WTC11 (cell line): ENCODE measurements at regions not wholly inside any gene's neighbourhood (a gene's known extent, or its start where the extent isn't known, plus 50 kb on each side); places are given as distances from the start of the nearest gene placed in this dataset.

Experiments used
- CREB1 ChIP-seq: sonication (generic); formaldehyde crosslinking; IDR thresholded peaks from 2 replicates; pipeline ENCODE4 v1.8.0; 2023; ENCODE audit warnings: mild to moderate bottlenecking, missing genetic modification reagents
- SOX15 ChIP-seq: fragments of 250-450 bp; sonication (Bioruptor Pico); IDR thresholded peaks from 2 replicates; pipeline ENCODE4 v1.9.0; 2021; ENCODE audit warnings: mild to moderate bottlenecking
- ZNF138 ChIP-seq: sonication (generic); formaldehyde crosslinking; conservative IDR thresholded peaks from 2 replicates; pipeline ENCODE4 v1.8.1; 2022; ENCODE audit warnings: mild to moderate bottlenecking, moderate library complexity, missing genetic modification reagents
- ZNF232 ChIP-seq: sonication (generic); formaldehyde crosslinking; IDR thresholded peaks from 2 replicates; pipeline ENCODE4 v1.8.0; 2022; ENCODE audit warnings: mild to moderate bottlenecking, missing genetic modification reagents
- TF ChIP-seq, protein P1 (sequence below): fragments of 200-600 bp; IDR thresholded peaks from 2 replicates; pipeline ENCODE4 v1.8.0; 2022; ENCODE audit warnings: antibody characterized with exemption
- TF ChIP-seq, protein P2 (sequence below): sonication (generic); formaldehyde crosslinking; IDR thresholded peaks from 2 replicates; pipeline ENCODE4 v1.8.0; 2022; ENCODE audit warnings: mild to moderate bottlenecking, missing genetic modification reagents
- TF ChIP-seq, protein P3 (sequence below): sonication (generic); formaldehyde crosslinking; IDR thresholded peaks from 2 replicates; pipeline ENCODE4 v1.8.0; 2023; ENCODE audit warnings: mild to moderate bottlenecking, missing genetic modification reagents
- TF ChIP-seq, protein P4 (sequence below): sonication (generic); formaldehyde crosslinking; IDR thresholded peaks from 2 replicates; pipeline ENCODE4 v1.8.1; 2023; ENCODE audit warnings: mild to moderate bottlenecking, missing genetic modification reagents
- TF ChIP-seq, protein P5 (sequence below): sonication (generic); formaldehyde crosslinking; IDR thresholded peaks from 2 replicates; pipeline ENCODE4 v1.8.0; 2022; ENCODE audit warnings: mild to moderate bottlenecking, missing genetic modification reagents

DNA sequence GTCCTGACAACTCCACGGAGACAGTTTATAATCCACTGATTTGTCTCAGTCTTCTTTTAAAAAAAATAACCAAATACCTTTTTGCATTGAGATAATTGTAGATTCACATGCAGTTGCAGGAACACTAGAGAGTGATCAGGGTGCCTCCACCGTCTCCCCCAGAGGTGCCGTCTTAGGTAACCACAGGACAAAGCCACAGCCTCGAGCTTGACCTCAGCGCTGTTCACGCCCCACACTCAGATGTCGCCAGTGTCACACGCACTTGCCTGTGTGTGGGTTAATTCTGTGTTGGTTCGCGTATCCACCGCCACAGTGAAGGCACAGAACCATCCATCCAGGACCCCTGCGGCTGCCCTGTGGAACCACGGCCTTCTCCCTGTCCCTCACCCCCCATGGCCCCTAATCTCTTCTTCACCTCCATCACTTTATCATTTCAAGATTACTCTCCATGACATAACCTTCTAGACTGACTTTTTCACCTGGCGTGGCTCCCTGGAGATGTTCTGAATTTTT lies 295.0 kb upstream of the HDAC4 start:
- TF ChIP-seq, protein P1, sequence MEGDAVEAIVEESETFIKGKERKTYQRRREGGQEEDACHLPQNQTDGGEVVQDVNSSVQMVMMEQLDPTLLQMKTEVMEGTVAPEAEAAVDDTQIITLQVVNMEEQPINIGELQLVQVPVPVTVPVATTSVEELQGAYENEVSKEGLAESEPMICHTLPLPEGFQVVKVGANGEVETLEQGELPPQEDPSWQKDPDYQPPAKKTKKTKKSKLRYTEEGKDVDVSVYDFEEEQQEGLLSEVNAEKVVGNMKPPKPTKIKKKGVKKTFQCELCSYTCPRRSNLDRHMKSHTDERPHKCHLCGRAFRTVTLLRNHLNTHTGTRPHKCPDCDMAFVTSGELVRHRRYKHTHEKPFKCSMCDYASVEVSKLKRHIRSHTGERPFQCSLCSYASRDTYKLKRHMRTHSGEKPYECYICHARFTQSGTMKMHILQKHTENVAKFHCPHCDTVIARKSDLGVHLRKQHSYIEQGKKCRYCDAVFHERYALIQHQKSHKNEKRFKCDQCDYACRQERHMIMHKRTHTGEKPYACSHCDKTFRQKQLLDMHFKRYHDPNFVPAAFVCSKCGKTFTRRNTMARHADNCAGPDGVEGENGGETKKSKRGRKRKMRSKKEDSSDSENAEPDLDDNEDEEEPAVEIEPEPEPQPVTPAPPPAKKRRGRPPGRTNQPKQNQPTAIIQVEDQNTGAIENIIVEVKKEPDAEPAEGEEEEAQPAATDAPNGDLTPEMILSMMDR: no peak
- TF ChIP-seq, protein P2, sequence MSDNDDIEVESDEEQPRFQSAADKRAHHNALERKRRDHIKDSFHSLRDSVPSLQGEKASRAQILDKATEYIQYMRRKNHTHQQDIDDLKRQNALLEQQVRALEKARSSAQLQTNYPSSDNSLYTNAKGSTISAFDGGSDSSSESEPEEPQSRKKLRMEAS (CRISPR knock-in tag): no peak
- TF ChIP-seq ZNF232 (CRISPR knock-in tag): no peak
- TF ChIP-seq ZNF138 (CRISPR knock-in tag): no peak
- TF ChIP-seq, protein P3, sequence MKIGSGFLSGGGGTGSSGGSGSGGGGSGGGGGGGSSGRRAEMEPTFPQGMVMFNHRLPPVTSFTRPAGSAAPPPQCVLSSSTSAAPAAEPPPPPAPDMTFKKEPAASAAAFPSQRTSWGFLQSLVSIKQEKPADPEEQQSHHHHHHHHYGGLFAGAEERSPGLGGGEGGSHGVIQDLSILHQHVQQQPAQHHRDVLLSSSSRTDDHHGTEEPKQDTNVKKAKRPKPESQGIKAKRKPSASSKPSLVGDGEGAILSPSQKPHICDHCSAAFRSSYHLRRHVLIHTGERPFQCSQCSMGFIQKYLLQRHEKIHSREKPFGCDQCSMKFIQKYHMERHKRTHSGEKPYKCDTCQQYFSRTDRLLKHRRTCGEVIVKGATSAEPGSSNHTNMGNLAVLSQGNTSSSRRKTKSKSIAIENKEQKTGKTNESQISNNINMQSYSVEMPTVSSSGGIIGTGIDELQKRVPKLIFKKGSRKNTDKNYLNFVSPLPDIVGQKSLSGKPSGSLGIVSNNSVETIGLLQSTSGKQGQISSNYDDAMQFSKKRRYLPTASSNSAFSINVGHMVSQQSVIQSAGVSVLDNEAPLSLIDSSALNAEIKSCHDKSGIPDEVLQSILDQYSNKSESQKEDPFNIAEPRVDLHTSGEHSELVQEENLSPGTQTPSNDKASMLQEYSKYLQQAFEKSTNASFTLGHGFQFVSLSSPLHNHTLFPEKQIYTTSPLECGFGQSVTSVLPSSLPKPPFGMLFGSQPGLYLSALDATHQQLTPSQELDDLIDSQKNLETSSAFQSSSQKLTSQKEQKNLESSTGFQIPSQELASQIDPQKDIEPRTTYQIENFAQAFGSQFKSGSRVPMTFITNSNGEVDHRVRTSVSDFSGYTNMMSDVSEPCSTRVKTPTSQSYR (CRISPR knock-in tag): no peak
- no peak for TF ChIP-seq CREB1 (CRISPR knock-in tag)
- TF ChIP-seq, protein P4, sequence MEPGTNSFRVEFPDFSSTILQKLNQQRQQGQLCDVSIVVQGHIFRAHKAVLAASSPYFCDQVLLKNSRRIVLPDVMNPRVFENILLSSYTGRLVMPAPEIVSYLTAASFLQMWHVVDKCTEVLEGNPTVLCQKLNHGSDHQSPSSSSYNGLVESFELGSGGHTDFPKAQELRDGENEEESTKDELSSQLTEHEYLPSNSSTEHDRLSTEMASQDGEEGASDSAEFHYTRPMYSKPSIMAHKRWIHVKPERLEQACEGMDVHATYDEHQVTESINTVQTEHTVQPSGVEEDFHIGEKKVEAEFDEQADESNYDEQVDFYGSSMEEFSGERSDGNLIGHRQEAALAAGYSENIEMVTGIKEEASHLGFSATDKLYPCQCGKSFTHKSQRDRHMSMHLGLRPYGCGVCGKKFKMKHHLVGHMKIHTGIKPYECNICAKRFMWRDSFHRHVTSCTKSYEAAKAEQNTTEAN (CRISPR knock-in tag): no peak
- TF ChIP-seq, protein P5, sequence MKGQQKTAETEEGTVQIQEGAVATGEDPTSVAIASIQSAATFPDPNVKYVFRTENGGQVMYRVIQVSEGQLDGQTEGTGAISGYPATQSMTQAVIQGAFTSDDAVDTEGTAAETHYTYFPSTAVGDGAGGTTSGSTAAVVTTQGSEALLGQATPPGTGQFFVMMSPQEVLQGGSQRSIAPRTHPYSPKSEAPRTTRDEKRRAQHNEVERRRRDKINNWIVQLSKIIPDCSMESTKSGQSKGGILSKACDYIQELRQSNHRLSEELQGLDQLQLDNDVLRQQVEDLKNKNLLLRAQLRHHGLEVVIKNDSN (CRISPR knock-in tag): no peak
- no peak for TF ChIP-seq SOX15 (CRISPR knock-in tag)
